MCF 10A (cell line): ENCODE measurements at regions not wholly inside any gene's neighbourhood (a gene's known extent, or its start where the extent isn't known, plus 50 kb on each side); places are given as distances from the start of the nearest gene placed in this dataset.

Experiments used
- BruUV-seq: library from RNA; stranded (reverse); fragments of 400-500 nt; replicated peaks from 2 replicates; lab custom pipeline; 2021; lab: Mats Ljungman, UMichigan
- CTCF ChIA-PET: fragments of 300-600 bp; sonication (Branson Sonifier 250); formaldehyde crosslinking; extraction: SDS; loops from one replicate; lab custom pipeline; 2021; ENCODE audit warnings: antibody characterized with exemption, inconsistent platforms; lab: Yijun Ruan, JAX
- POLR2A ChIA-PET: fragments of 300-600, 350-650 bp; sonication (Branson Sonifier 250); formaldehyde crosslinking; extraction: SDS; loops from one replicate; lab custom pipeline; 2020; ENCODE audit warnings: antibody characterized with exemption, inconsistent platforms; lab: Yijun Ruan, JAX
- DNase-seq: peaks from one replicate; pipeline ENCODE4 v3.0.0-alpha.2; 2018; ENCODE audit not compliant: unreplicated experiment
- H3K27ac Mint-ChIP-seq: one replicate; pipeline ENCODE4 v1.8.0; 2022; ENCODE audit warnings: mild to moderate bottlenecking, low read depth, mixed read lengths; ENCODE audit not compliant: unreplicated experiment
- H3K27me3 Mint-ChIP-seq: one replicate; pipeline ENCODE4 v1.8.0; 2022; ENCODE audit warnings: mixed read lengths; ENCODE audit not compliant: insufficient read depth, unreplicated experiment
- H3K36me3 Mint-ChIP-seq: one replicate; pipeline ENCODE4 v1.8.0; 2022; ENCODE audit warnings: mild to moderate bottlenecking, moderate library complexity, mixed read lengths; ENCODE audit not compliant: insufficient read depth, unreplicated experiment
- H3K4me1 Mint-ChIP-seq: one replicate; pipeline ENCODE4 v1.8.0; 2022; ENCODE audit warnings: mixed read lengths; ENCODE audit not compliant: insufficient read depth, unreplicated experiment
- H3K4me3 Mint-ChIP-seq: one replicate; pipeline ENCODE4 v1.8.0; 2022; ENCODE audit warnings: mild to moderate bottlenecking, moderate library complexity, mixed read lengths; ENCODE audit not compliant: unreplicated experiment
- H3K9me3 Mint-ChIP-seq: one replicate; pipeline ENCODE4 v1.8.0; 2022; ENCODE audit warnings: mixed read lengths; ENCODE audit not compliant: unreplicated experiment
- CTCF ChIP-seq: fragments of 200-600 bp; IDR thresholded peaks from one replicate; pipeline ENCODE4 v1.8.0; 2022; ENCODE audit warnings: antibody characterized with exemption, mild to moderate bottlenecking; ENCODE audit not compliant: unreplicated experiment
- intact Hi-C: fragments of 100-400 bp; cut with micrococcal nuclease; formaldehyde crosslinking; loops from 2 replicates; pipeline ENCODE4 v1.14.1; 2022

- DNase-seq: no peak
- Mint-ChIP-seq H3K27ac (no peak overlapping the region), H3K9me3 (no peaks in the 10 kb centered on the region), H3K4me3 (no peak overlapping the region), H3K27me3 (peaks cover 45% of the 10 kb centered on the region), H3K36me3 (no peaks in the 10 kb centered on the region), H3K4me1 (no peaks in the 10 kb centered on the region)
- ChIA-PET POLR2A (no interaction called here), CTCF (no interaction called here)
- intact Hi-C loops: no loop called here
- BruUV-seq: no TSS peak
- no peak for TF ChIP-seq CTCF
Observed at GRCh38 chr1:30265127-30266070, 458.0 kb downstream of the MATN1 start.

- H3K36me3 Mint-ChIP-seq: no peaks in the 10 kb centered on the region
Observed at GRCh38 chr1:30264672-30265025, 458.7 kb downstream of the MATN1 start.

GRCh38 chr1:30263888-30264671 lies 459.3 kb downstream of the MATN1 start:
- Mint-ChIP-seq H3K9me3 (no peaks in the 10 kb centered on the region), H3K4me3 (no peak overlapping the region), H3K27me3 (peaks cover 40% of the 10 kb centered on the region), H3K27ac (no peak overlapping the region), H3K4me1 (no peaks in the 10 kb centered on the region), H3K36me3 (no peaks in the 10 kb centered on the region)
- no peak for TF ChIP-seq CTCF
- intact Hi-C loops: no loop called here
- no TSS peak for BruUV-seq
- CTCF ChIA-PET: interaction anchor here (0.8 kb wide), 1 partner anchor 77 kb away, joined by 3 read pairs; no protein-coding TSS in a partner anchor
- DNase-seq: no peak
- POLR2A ChIA-PET: no interaction called here

More at GRCh38 chr1:30264672-30265025, 458.7 kb downstream of the MATN1 start:
- ChIA-PET POLR2A (no interaction called here), CTCF (no interaction called here)
- intact Hi-C loops: no loop called here
- no peaks in the 10 kb centered on the region for H3K9me3 Mint-ChIP-seq
- no TSS peak for BruUV-seq
- H3K4me3 Mint-ChIP-seq: no peak overlapping the region
- peaks cover 40% of the 10 kb centered on the region for H3K27me3 Mint-ChIP-seq
- no peak for DNase-seq
- no peak for TF ChIP-seq CTCF
- H3K27ac Mint-ChIP-seq: no peak overlapping the region
- no peaks in the 10 kb centered on the region for H3K4me1 Mint-ChIP-seq

- no peak for DNase-seq
- no peaks in the 10 kb centered on the region for H3K9me3 Mint-ChIP-seq
- TF ChIP-seq CTCF: no peak
- intact Hi-C loops: no loop called here
- CTCF ChIA-PET: interaction anchor here (0.8 kb wide), 1 partner anchor 77 kb away, joined by 3 read pairs; no protein-coding TSS in a partner anchor
- no peaks in the 10 kb centered on the region for H3K36me3 Mint-ChIP-seq
- H3K27me3 Mint-ChIP-seq: peaks cover 40% of the 10 kb centered on the region
- POLR2A ChIA-PET: no interaction called here
- no peak overlapping the region for H3K4me3 Mint-ChIP-seq
- no peak overlapping the region for H3K27ac Mint-ChIP-seq
- H3K4me1 Mint-ChIP-seq: no peaks in the 10 kb centered on the region
- no TSS peak for BruUV-seq
Observed at GRCh38 chr1:30263405-30263804, 460.0 kb downstream of the MATN1 start.
